Upper lobe of left lung (tissue), 6 donors: ENCODE measurements at regions not wholly inside any gene's neighbourhood (a gene's known extent, or its start where the extent isn't known, plus 50 kb on each side); places are given as distances from the start of the nearest gene placed in this dataset.

ENCODE experiments used
- ATAC-seq, 2 donors: fragments of 200-7000 bp; cut with Tn5 transposase; one replicate each; pipeline ENCODE4 v1.9.1; 2022; ENCODE audit warnings: mild to moderate bottlenecking in 2 of 2, moderate library complexity in 2 of 2; ENCODE audit not compliant: low FRiP score in 2 of 2
- DNase-seq, 2 donors: peaks; one replicate each; pipeline ENCODE4 v3.0.0-alpha.2; 2019 to 2020
- H3K27ac ChIP-seq, 4 donors: fragments of 200-600 bp; sonication (generic); one replicate each; pipeline ENCODE4 v1.5.1; 2016 to 2019
- H3K27me3 ChIP-seq, 4 donors: fragments of 200-600 bp; sonication (generic); one replicate each; pipeline ENCODE4 v1.5.1; 2017 to 2019
- H3K36me3 ChIP-seq, 4 donors: fragments of 200-600 bp; sonication (generic); one replicate each; pipeline ENCODE4 v1.5.1; 2016 to 2019
- H3K4me1 ChIP-seq, 4 donors: fragments of 200-600 bp; sonication (generic); one replicate each; pipeline ENCODE4 v1.5.1; 2018 to 2019
- H3K4me3 ChIP-seq, 4 donors: fragments of 200-600 bp; sonication (generic); one replicate each; pipeline ENCODE4 v1.5.1; 2017 to 2019; ENCODE audit warnings: mild to moderate bottlenecking in 2 of 4, moderate library complexity in 1 of 4
- H3K9me3 ChIP-seq, 4 donors: fragments of 200-600 bp; sonication (generic); one replicate each; pipeline ENCODE4 v1.5.1; 2018 to 2019
- CTCF ChIP-seq, 6 experiments: fragments of 450-650 bp in 4 of 6; fragments of 200-600 bp in 2 of 6; sonication (generic) in 2 of 6; IDR thresholded peaks; one replicate each; pipeline ENCODE4 v1.5.1; 2016 to 2019; ENCODE audit warnings: antibody characterized with exemption in 6 of 6
- EP300 ChIP-seq, 4 donors: sonication (generic); formaldehyde crosslinking; IDR thresholded peaks; one replicate each; pipeline ENCODE4 v1.5.1; 2017; ENCODE audit warnings: antibody characterized with exemption in 4 of 4, control low read depth in 2 of 4
- POLR2A ChIP-seq, 4 donors: fragments of 450-650 bp; IDR thresholded peaks; one replicate each; pipeline ENCODE4 v1.5.1; 2016 to 2017; ENCODE audit warnings: antibody characterized with exemption in 4 of 4, mild to moderate bottlenecking in 2 of 4
- POLR2AphosphoS5 ChIP-seq, 2 donors: sonication (generic); formaldehyde crosslinking; IDR thresholded peaks; one replicate each; pipeline ENCODE4 v1.5.1; 2017; ENCODE audit warnings: antibody characterized with exemption in 2 of 2
- WGBS, 2 donors: methylation state at CpG; one replicate each; pipeline ENCODE4 v1.1.5; 2017 to 2018; 5-methylcytosine and 5-hydroxymethylcytosine counted together
- donor health status: DM: no; HTN: no; CAD: no; lungs with moderate emphysema.
- donor health status: DM: no; HTN: yes; CAD: no; lungs with severe emphysema.

DNA sequence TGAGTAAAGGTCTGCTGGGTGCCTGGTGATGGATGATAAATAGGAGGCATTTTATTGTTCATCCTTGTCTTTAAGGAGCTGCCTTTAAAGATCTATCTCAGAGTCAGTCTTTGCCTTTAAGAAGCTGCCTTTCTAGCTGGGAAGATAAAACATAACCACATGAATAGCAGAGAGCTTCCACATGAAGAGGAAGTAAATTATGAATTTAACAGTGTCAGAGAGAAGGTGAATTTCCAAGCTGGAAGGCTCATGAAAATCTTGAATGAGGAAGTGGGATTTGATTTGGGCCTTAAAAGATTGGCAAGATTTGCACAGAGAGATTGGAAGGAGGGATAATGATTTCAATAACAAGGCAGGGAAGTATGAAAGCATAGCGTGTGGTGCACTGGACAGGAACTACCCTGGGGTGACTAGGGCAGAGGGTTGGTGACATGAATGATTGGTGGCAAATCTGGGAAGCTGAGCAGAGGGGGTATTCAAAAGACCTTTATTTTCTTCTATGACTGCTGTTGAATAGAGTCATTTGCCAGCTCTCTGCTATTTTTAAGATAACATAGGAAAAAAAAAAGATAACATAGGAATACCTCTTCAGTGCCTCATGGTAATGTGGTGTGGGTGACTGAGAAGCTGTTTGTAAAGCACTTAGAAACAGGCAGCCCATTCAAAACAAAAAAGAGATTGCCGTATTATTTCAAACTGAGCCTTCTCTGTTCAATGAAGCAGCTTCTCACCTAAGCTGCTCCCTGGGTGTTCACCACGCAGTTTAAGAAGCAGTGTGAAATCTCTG is 591.6 kb downstream of the PKHD1 start:
- no peak for TF ChIP-seq POLR2AphosphoS5 (IDR thresholded peaks at IDR 0.05)
- no peak for TF ChIP-seq EP300 (IDR thresholded peaks at IDR 0.05)
- TF ChIP-seq CTCF (IDR thresholded peaks at IDR 0.05): no peak
- no peak for TF ChIP-seq POLR2A (IDR thresholded peaks at IDR 0.05)
- Histone ChIP-seq H3K9me3 (no peaks in the 10 kb centered on the region), H3K36me3 (no peaks in the 10 kb centered on the region), H3K4me1 (no peaks in the 10 kb centered on the region), H3K27me3 (no peaks in the 10 kb centered on the region), H3K27ac (no peak overlapping the region), H3K4me3 (no peak overlapping the region)
- DNase-seq: no peak
- 64 to 65% methylated on average over 3 of the region's 3 CpGs for WGBS, 2 donors
- no peak for ATAC-seq

GRCh38 chr6:51502996-51503395 is 584.4 kb downstream of the PKHD1 start:
- no peak overlapping the region for H3K27ac ChIP-seq
- TF ChIP-seq POLR2AphosphoS5 (IDR thresholded peaks at IDR 0.05) (no peak), CTCF (IDR thresholded peaks at IDR 0.05) (no peak), POLR2A (IDR thresholded peaks at IDR 0.05) (no peak), EP300 (IDR thresholded peaks at IDR 0.05) (no peak)
- H3K4me3 ChIP-seq: no peak overlapping the region
- H3K4me1 ChIP-seq: no peaks in the 10 kb centered on the region
- ATAC-seq (no peak), DNase-seq (no peak)
- no peaks in the 10 kb centered on the region for H3K27me3 ChIP-seq
- H3K36me3 ChIP-seq: no peaks in the 10 kb centered on the region
- no peaks in the 10 kb centered on the region for H3K9me3 ChIP-seq
- 56 to 58% methylated on average over 1 of the region's 1 CpG for WGBS, 2 donors

GRCh38 chr6:51505434-51505833 is 582.0 kb downstream of the PKHD1 start:
- Histone ChIP-seq H3K4me1 (no peaks in the 10 kb centered on the region), H3K36me3 (no peaks in the 10 kb centered on the region), H3K27me3 (no peaks in the 10 kb centered on the region), H3K27ac (no peak overlapping the region), H3K9me3 (no peaks in the 10 kb centered on the region), H3K4me3 (no peak overlapping the region)
- no peak for ATAC-seq
- no peak for DNase-seq
- no peak for TF ChIP-seq POLR2AphosphoS5 (IDR thresholded peaks at IDR 0.05)
- no peak for TF ChIP-seq EP300 (IDR thresholded peaks at IDR 0.05)
- TF ChIP-seq CTCF (IDR thresholded peaks at IDR 0.05): no peak
- no peak for TF ChIP-seq POLR2A (IDR thresholded peaks at IDR 0.05)

DNA sequence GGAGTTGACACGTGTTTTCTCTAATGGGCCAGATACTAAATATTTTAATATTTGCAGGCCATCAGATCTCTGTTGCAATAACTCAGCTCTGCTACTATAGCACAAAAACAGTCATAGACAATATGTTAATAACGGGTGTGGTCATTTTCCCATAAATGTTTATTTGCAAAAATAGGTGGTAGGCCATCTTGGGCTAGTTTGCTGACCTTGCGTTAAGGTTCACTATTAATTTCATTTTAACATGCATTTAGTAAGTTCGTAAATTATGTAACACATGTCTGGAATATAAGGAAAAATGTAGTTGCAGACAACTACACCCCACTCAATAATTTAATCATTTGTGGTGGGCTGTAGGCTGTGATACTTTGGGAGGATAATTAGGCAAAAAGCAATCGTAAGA is 577.8 kb downstream of the PKHD1 start:
- Histone ChIP-seq H3K36me3 (no peaks in the 10 kb centered on the region), H3K4me1 (no peaks in the 10 kb centered on the region), H3K27me3 (no peaks in the 10 kb centered on the region), H3K27ac (no peak overlapping the region), H3K4me3 (no peak overlapping the region), H3K9me3 (no peaks in the 10 kb centered on the region)
- DNase-seq (no peak), ATAC-seq (no peak)
- TF ChIP-seq POLR2A (IDR thresholded peaks at IDR 0.05) (no peak), CTCF (IDR thresholded peaks at IDR 0.05) (no peak), EP300 (IDR thresholded peaks at IDR 0.05) (no peak)
- WGBS, 2 donors: 86 to 90% methylated on average over 5 of the region's 5 CpGs

- no peak for DNase-seq
- Histone ChIP-seq H3K4me1 (no peaks in the 10 kb centered on the region), H3K27ac (no peak overlapping the region), H3K36me3 (no peaks in the 10 kb centered on the region), H3K4me3 (no peak overlapping the region), H3K27me3 (no peaks in the 10 kb centered on the region), H3K9me3 (no peaks in the 10 kb centered on the region)
- no peak for TF ChIP-seq EP300 (IDR thresholded peaks at IDR 0.05)
- no peak for ATAC-seq
Observed at GRCh38 chr6:51511081-51511480, 576.3 kb downstream of the PKHD1 start.
